Osteocyte (in vitro differentiated cells): ENCODE measurements at regions not wholly inside any gene's neighbourhood (a gene's known extent, or its start where the extent isn't known, plus 50 kb on each side); places are given as distances from the start of the nearest gene placed in this dataset.

ENCODE experiments used
- DNase-seq: peaks from one replicate; pipeline ENCODE4 v3.0.0; 2021; ENCODE audit warnings: mixed read lengths; ENCODE audit not compliant: unreplicated experiment; ENCODE audit errors: extremely low spot score
- H3K27ac Mint-ChIP-seq: one replicate; pipeline ENCODE4 v1.8.0; 2021; ENCODE audit warnings: mild to moderate bottlenecking, mixed read lengths; ENCODE audit not compliant: unreplicated experiment
- H3K27me3 Mint-ChIP-seq: one replicate; pipeline ENCODE4 v1.8.0; 2021; ENCODE audit warnings: mixed read lengths; ENCODE audit not compliant: unreplicated experiment
- H3K36me3 Mint-ChIP-seq: one replicate; pipeline ENCODE4 v1.8.0; 2021; ENCODE audit warnings: mixed read lengths; ENCODE audit not compliant: unreplicated experiment
- H3K4me1 Mint-ChIP-seq: one replicate; pipeline ENCODE4 v1.8.0; 2021; ENCODE audit warnings: mixed read lengths; ENCODE audit not compliant: unreplicated experiment
- H3K4me3 Mint-ChIP-seq: one replicate; pipeline ENCODE4 v1.8.0; 2021; ENCODE audit warnings: mild to moderate bottlenecking, moderate library complexity, mixed read lengths; ENCODE audit not compliant: unreplicated experiment
- H3K9me3 Mint-ChIP-seq: one replicate; pipeline ENCODE4 v1.8.0; 2021; ENCODE audit warnings: mixed read lengths; ENCODE audit not compliant: unreplicated experiment
- TF ChIP-seq, protein P1 (sequence below): fragments of 200-600 bp; sonication (generic); IDR thresholded peaks from 2 replicates; pipeline ENCODE4 v1.5.0; 2021; ENCODE audit warnings: antibody characterized with exemption, mild to moderate bottlenecking, moderate library complexity

DNA sequence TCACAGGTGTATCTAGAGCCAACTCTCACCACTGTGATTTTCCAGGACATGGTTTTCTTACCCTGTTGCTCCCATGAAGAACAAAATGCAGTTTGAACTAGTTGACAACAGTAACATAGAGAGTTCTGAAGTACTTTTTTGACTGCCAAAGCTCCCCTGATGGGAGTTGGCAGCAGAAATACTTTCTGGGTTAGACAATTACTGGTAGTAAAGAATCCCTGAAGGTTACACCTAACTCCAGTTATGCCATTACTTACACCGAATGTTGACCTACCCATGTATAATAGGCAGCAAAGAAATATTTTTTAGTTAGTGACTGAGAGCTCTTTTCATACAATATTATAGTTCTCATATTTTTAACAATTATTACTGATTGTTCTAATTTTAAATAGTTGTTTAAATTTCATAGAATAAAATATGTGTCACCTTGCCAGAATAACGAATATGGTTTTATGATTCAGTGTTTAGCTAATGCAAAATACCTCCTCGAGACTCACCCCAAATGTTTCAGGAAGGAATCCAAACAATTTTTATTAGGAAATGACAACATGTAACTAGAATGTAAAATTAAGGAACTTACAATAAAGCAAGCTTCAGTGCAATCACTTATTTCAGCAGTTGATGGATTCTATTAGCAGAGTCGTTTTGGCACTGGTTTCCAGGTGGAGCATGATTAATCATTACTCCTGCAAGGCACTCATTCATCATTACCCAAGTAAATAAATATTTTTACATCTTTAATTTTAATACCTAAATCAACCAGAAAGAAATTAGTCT is 237.6 kb downstream of the MRPL39 start:
- no peaks in the 10 kb centered on the region for H3K27me3 Mint-ChIP-seq
- peaks cover 13% of the 10 kb centered on the region for H3K4me1 Mint-ChIP-seq
- H3K27ac Mint-ChIP-seq, result peak overlapping the region; percentile 5
- DNase-seq, result no peak
- TF ChIP-seq, protein P1, sequence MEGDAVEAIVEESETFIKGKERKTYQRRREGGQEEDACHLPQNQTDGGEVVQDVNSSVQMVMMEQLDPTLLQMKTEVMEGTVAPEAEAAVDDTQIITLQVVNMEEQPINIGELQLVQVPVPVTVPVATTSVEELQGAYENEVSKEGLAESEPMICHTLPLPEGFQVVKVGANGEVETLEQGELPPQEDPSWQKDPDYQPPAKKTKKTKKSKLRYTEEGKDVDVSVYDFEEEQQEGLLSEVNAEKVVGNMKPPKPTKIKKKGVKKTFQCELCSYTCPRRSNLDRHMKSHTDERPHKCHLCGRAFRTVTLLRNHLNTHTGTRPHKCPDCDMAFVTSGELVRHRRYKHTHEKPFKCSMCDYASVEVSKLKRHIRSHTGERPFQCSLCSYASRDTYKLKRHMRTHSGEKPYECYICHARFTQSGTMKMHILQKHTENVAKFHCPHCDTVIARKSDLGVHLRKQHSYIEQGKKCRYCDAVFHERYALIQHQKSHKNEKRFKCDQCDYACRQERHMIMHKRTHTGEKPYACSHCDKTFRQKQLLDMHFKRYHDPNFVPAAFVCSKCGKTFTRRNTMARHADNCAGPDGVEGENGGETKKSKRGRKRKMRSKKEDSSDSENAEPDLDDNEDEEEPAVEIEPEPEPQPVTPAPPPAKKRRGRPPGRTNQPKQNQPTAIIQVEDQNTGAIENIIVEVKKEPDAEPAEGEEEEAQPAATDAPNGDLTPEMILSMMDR, result no peak
- H3K9me3 Mint-ChIP-seq, result no peaks in the 10 kb centered on the region
- H3K36me3 Mint-ChIP-seq, result no peaks in the 10 kb centered on the region
- no peak overlapping the region for H3K4me3 Mint-ChIP-seq

DNA sequence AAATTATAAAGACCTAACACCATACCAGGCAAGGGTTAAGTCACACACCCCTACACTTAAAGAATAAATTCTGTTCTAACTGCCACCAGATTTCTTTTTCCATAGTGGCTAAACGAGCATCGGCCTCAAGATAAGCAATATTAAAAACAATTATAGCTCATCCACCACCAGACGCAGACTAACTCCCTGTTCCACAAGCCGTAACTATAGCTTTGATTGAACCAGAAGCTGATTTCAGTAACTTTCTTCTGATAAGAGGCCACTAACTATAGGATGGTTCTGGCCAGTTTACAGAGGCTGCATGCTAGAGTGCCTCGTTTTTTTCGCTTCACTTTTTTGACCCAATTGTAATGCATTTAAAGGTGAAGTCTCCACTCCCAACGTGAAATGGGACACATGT is 238.8 kb downstream of the MRPL39 start:
- Mint-ChIP-seq H3K27me3 (no peaks in the 10 kb centered on the region), H3K9me3 (no peaks in the 10 kb centered on the region), H3K36me3 (no peaks in the 10 kb centered on the region), H3K4me1 (peaks cover 9% of the 10 kb centered on the region), H3K4me3 (no peak overlapping the region), H3K27ac (no peak overlapping the region)
- no peak for DNase-seq
- TF ChIP-seq, protein P1, result no peak

DNA sequence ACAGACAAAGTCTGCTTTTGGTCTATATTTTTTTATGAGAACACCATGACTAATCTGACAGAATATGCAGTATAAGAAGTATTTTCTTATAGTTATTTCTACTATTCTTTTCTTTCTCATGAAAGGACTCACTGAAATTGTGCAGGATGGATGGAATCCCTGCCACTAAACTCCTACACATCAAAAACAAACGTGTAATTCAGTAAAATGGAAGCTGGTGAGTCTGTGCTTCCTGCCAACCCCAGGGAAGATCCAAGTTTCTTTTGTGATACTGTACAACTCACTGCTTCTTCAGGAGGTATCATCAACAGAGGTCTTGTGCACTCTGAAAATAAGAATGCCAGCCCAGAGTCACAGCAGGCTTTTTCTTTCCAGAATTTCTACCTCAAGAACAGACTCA is 241.2 kb downstream of the MRPL39 start:
- TF ChIP-seq, protein P1, result no peak
- no peaks in the 10 kb centered on the region for H3K36me3 Mint-ChIP-seq
- H3K4me3 Mint-ChIP-seq, result no peak overlapping the region
- no peaks in the 10 kb centered on the region for H3K27me3 Mint-ChIP-seq
- no peaks in the 10 kb centered on the region for H3K9me3 Mint-ChIP-seq
- H3K4me1 Mint-ChIP-seq, result peaks cover 9% of the 10 kb centered on the region
- no peak for DNase-seq
- H3K27ac Mint-ChIP-seq, result no peak overlapping the region

DNA sequence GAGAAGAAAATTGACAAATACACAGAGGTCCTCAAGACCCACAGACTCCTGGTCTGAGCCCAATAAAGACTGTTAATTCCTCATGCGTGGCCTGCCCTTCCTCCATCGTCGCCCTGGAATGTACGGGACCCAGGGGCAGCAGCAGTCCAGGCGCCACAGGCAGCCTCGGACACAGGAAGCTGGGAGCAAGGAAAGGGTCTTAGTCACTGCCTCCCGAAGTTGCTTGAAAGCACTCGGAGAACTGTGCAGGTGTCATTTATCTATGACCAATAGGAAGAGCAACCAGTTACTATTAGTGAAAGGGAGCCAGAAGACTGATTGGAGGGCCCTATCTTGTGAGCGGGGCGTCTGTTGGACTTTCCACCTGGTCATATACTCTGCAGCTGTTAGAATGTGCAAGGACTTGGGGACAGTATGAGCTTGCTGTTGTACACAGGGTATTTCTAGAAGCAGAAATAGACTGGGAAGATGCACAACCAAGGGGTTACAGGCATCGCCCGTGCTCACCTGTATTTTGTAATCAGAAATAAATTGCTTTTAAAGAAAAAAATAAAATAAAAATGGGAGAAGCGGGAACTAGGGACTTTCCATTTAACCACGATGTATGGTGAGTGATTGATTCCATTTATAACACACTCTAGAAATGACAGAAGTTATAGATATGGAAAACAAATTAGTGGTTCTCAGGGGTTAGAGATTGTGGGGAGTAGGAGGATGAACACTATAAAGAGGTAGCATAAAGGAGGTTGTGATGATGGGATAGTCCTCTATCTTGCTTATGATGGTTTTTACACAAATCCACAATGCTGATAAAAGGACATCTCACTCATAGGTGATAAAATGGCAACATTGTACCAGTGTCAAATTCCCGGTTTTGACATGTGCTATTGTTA is 244.7 kb downstream of the MRPL39 start:
- no peak for DNase-seq
- H3K4me3 Mint-ChIP-seq, result no peak overlapping the region
- H3K9me3 Mint-ChIP-seq, result no peaks in the 10 kb centered on the region
- TF ChIP-seq, protein P1, result no peak
- H3K36me3 Mint-ChIP-seq, result no peaks in the 10 kb centered on the region
- H3K4me1 Mint-ChIP-seq, result no peaks in the 10 kb centered on the region
- no peaks in the 10 kb centered on the region for H3K27me3 Mint-ChIP-seq
- no peak overlapping the region for H3K27ac Mint-ChIP-seq

DNA sequence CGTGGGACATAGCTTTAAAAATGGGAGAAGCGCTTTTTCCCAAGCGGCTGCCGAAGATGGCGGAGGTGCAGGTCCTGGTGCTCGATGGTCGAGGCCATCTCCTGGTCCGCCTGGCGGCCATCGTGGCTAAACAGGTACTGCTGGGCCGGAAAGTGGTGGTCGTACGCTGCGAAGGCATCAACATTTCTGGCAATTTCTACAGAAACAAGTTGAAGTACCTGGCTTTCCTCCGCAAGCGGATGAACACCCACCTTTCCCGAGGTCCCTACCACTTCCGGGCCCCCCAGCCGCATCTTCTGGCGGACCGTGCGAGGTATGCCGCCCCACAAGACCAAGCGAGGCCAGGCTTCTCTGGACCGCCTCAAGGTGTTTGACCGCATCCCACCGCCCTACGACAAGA is 245.5 kb downstream of the MRPL39 start:
- Mint-ChIP-seq H3K9me3 (no peaks in the 10 kb centered on the region), H3K27ac (no peak overlapping the region), H3K36me3 (no peaks in the 10 kb centered on the region), H3K4me3 (no peak overlapping the region), H3K27me3 (no peaks in the 10 kb centered on the region), H3K4me1 (no peaks in the 10 kb centered on the region)
- TF ChIP-seq, protein P1, result no peak
- no peak for DNase-seq
